HepG2 (cell line): ENCODE measurements at regions not wholly inside any gene's neighbourhood (a gene's known extent, or its start where the extent isn't known, plus 50 kb on each side); places are given as distances from the start of the nearest gene placed in this dataset.

Experiments
- BRCA1 ChIP-seq: sonication (generic); formaldehyde crosslinking; IDR thresholded peaks from 2 replicates; pipeline ENCODE4 v1.4.0; 2020; ENCODE audit warnings: missing genetic modification reagents
- EZH2 ChIP-seq: conservative IDR thresholded peaks from 2 replicates; pipeline ENCODE4 v1.6.1; 2012; ENCODE audit warnings: mild to moderate bottlenecking, low read depth, low read length, moderate library complexity
- SUZ12 ChIP-seq: fragments of 150-350 bp; IDR thresholded peaks from 2 replicates; pipeline ENCODE4 v1.6.1; 2014; ENCODE audit warnings: low read depth, low read length
- TF ChIP-seq, protein P1 (sequence below): sonication (generic); formaldehyde crosslinking; IDR thresholded peaks from 2 replicates; pipeline ENCODE4 v1.5.0; 2020; ENCODE audit warnings: mild to moderate bottlenecking, missing genetic modification reagents, moderate library complexity

- TF ChIP-seq EZH2: no peak
- TF ChIP-seq SUZ12: no peak
- TF ChIP-seq, protein P1, sequence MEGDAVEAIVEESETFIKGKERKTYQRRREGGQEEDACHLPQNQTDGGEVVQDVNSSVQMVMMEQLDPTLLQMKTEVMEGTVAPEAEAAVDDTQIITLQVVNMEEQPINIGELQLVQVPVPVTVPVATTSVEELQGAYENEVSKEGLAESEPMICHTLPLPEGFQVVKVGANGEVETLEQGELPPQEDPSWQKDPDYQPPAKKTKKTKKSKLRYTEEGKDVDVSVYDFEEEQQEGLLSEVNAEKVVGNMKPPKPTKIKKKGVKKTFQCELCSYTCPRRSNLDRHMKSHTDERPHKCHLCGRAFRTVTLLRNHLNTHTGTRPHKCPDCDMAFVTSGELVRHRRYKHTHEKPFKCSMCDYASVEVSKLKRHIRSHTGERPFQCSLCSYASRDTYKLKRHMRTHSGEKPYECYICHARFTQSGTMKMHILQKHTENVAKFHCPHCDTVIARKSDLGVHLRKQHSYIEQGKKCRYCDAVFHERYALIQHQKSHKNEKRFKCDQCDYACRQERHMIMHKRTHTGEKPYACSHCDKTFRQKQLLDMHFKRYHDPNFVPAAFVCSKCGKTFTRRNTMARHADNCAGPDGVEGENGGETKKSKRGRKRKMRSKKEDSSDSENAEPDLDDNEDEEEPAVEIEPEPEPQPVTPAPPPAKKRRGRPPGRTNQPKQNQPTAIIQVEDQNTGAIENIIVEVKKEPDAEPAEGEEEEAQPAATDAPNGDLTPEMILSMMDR (CRISPR knock-in tag): no peak
- no peak for TF ChIP-seq BRCA1
Measured at GRCh38 chr20:55605594-55605993, 399.7 kb downstream of the CBLN4 start.
